SU-DHL-6 (cell line): ENCODE measurements at regions not wholly inside any gene's neighbourhood (a gene's known extent, or its start where the extent isn't known, plus 50 kb on each side); places are given as distances from the start of the nearest gene placed in this dataset.

Experiments used
- CTCF ChIP-seq: fragments of 200-600 bp; sonication (generic); IDR thresholded peaks from one replicate; pipeline ENCODE4 v1.5.1; 2017; ENCODE audit warnings: antibody characterized with exemption, mild to moderate bottlenecking, low read length, moderate library complexity; ENCODE audit not compliant: insufficient read depth, poor library complexity, severe bottlenecking
- EZH2phosphoT487 ChIP-seq: fragments of 200-600 bp; sonication (generic), shearing (Covaris generic); conservative IDR thresholded peaks from 2 replicates; pipeline ENCODE4 v1.6.1; 2018; ENCODE audit warnings: mild to moderate bottlenecking, antibody characterized with exemption, low read length, moderate library complexity, mixed read lengths

DNA sequence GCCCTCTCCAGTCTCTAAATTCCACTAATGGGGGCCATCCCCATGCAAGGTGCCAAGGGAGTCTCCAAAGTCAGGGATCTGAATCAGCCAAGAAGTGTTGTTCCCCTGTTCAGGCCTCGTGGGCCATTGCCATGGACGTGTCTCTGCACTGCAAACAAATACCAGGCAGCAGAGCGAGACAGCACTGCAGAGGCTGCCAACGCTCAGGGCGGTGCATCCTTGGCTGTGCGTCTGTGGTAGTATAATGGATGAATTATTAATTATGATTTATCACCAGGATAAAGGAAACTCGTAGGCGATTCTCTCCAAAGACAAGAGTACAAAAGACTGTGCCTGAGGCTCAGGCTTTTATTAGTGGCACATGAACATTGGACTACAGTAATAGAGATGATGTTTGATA is 122.3 kb upstream of the NTF3 start:
- no peak for TF ChIP-seq CTCF
- no peak for TF ChIP-seq EZH2phosphoT487
